PC-9 (cell line): ENCODE measurements at regions not wholly inside any gene's neighbourhood (a gene's known extent, or its start where the extent isn't known, plus 50 kb on each side); places are given as distances from the start of the nearest gene placed in this dataset.

Experiments
- BruUV-seq: library from RNA; stranded (reverse); fragments of 400-500 nt; replicated peaks from 2 replicates; lab custom pipeline; 2021; lab: Mats Ljungman, UMichigan
- CTCF ChIA-PET: fragments of 300-600 bp; sonication (Branson Sonifier 250); formaldehyde crosslinking; loops from one replicate; lab custom pipeline; 2022; ENCODE audit warnings: antibody characterized with exemption; lab: Charles Lee
- POLR2A ChIA-PET: fragments of 300-600 bp; sonication (Branson Sonifier 250); formaldehyde crosslinking; loops from one replicate; lab custom pipeline; 2022; ENCODE audit warnings: antibody characterized with exemption; ENCODE audit not compliant: unreplicated experiment; lab: Charles Lee
- DNase-seq, 2 experiments: peaks; one replicate each; pipeline versions ENCODE4 v3.0.0 to v3.0.0-alpha.2; 2015 to 2022; ENCODE audit warnings: mixed read lengths in 1 of 2
- H2AFZ ChIP-seq: fragments of 200-600 bp; sonication (generic); 2 replicates; pipeline ENCODE4 v1.8.1; 2017; ENCODE audit warnings: antibody characterized with exemption
- H3F3A ChIP-seq: fragments of 200-600 bp; sonication (generic); 2 replicates; pipeline ENCODE4 v1.8.1; 2017; ENCODE audit warnings: antibody characterized with exemption, mild to moderate bottlenecking, low read depth; ENCODE audit not compliant: insufficient read depth
- H3K27ac ChIP-seq: fragments of 200-600 bp; sonication (generic); 2 replicates; pipeline ENCODE4 v1.6.1; 2016; ENCODE audit warnings: mixed run types
- H3K27me3 ChIP-seq: fragments of 200-600 bp; sonication (generic); 2 replicates; pipeline ENCODE4 v1.6.1; 2016; ENCODE audit warnings: low read depth, mixed run types; ENCODE audit not compliant: insufficient read depth
- H3K36me3 ChIP-seq: fragments of 200-600 bp; sonication (generic); 2 replicates; pipeline ENCODE4 v1.6.1; 2016; ENCODE audit warnings: low read depth, mixed run types
- H3K4me1 ChIP-seq: fragments of 200-600 bp; sonication (generic); replicated peaks from 2 replicates; pipeline ENCODE4 v1.6.1; 2016; ENCODE audit warnings: mixed run types; ENCODE audit not compliant: insufficient read depth
- H3K4me2 ChIP-seq: fragments of 200-600 bp; sonication (generic); 2 replicates; pipeline ENCODE4 v1.6.1; 2017; ENCODE audit warnings: mixed run types
- H3K4me3 ChIP-seq: fragments of 200-600 bp; sonication (generic); 2 replicates; pipeline ENCODE4 v1.6.1; 2016; ENCODE audit warnings: mixed run types
- H3K79me2 ChIP-seq: fragments of 200-600 bp; sonication (generic); 2 replicates; pipeline ENCODE4 v1.6.1; 2017; ENCODE audit warnings: low read depth, mixed run types
- H3K9me2 ChIP-seq: fragments of 200-600 bp; sonication (generic); 2 replicates; pipeline ENCODE4 v1.8.1; 2017; ENCODE audit warnings: mild to moderate bottlenecking; ENCODE audit not compliant: insufficient read depth
- H3K9me3 ChIP-seq: fragments of 200-600 bp; sonication (generic); 2 replicates; pipeline ENCODE4 v1.8.1; 2016; ENCODE audit warnings: low read depth; ENCODE audit not compliant: insufficient read depth
- H4K20me1 ChIP-seq: fragments of 200-600 bp; sonication (generic); 2 replicates; pipeline ENCODE4 v1.8.1; 2017; ENCODE audit not compliant: insufficient read depth
- CTCF ChIP-seq: fragments of 200-600 bp; sonication (generic); conservative IDR thresholded peaks from 2 replicates; pipeline ENCODE4 v1.6.1; 2017; ENCODE audit warnings: mixed run types, antibody characterized with exemption, mild to moderate bottlenecking, moderate library complexity
- EZH2 ChIP-seq: fragments of 200-600 bp; sonication (generic); IDR thresholded peaks from 2 replicates; pipeline ENCODE4 v1.8.0; 2017; ENCODE audit warnings: antibody characterized with exemption, low read depth
- intact Hi-C: fragments of 100-400 bp; cut with micrococcal nuclease; formaldehyde crosslinking; loops from one replicate; pipeline ENCODE4 v1.10.0; 2022; ENCODE audit not compliant: unreplicated experiment

- Histone ChIP-seq H3K4me2 (no peak overlapping the region), H3K27ac (no peak overlapping the region), H3K9me2 (no peaks in the 10 kb centered on the region), H3K79me2 (no peaks in the 10 kb centered on the region), H2AFZ (no peak overlapping the region), H3F3A (no peaks in the 10 kb centered on the region), H3K27me3 (peaks cover 22% of the 10 kb centered on the region), H3K4me1 (no peaks in the 10 kb centered on the region), H3K9me3 (no peaks in the 10 kb centered on the region), H4K20me1 (no peaks in the 10 kb centered on the region), H3K4me3 (no peak overlapping the region), H3K36me3 (no peaks in the 10 kb centered on the region)
- BruUV-seq = no TSS peak
- ChIA-PET CTCF (no interaction called here), POLR2A (interaction anchor here (0.7 kb wide), 1 partner anchor 61 kb away, joined by 4 read pairs; no protein-coding TSS in a partner anchor)
- intact Hi-C loops = no loop called here
- no peak for TF ChIP-seq CTCF
- TF ChIP-seq EZH2 = no peak
- DNase-seq = no peak
These were observed 55.6 kb upstream of the GRK3 start for GRCh38 chr22:25508761-25509321.

- no peaks in the 10 kb centered on the region for H3F3A ChIP-seq
- intact Hi-C loops = no loop called here
- no TSS peak for BruUV-seq
- H3K27ac ChIP-seq = no peak overlapping the region
- H3K27me3 ChIP-seq = peaks cover 26% of the 10 kb centered on the region
- H2AFZ ChIP-seq = no peak overlapping the region
- ChIA-PET CTCF (no interaction called here), POLR2A (interaction anchor here (0.7 kb wide), 1 partner anchor 62 kb away, joined by 4 read pairs; no protein-coding TSS in a partner anchor)
- H3K4me3 ChIP-seq = no peak overlapping the region
- no peak for DNase-seq
- no peaks in the 10 kb centered on the region for H3K9me2 ChIP-seq
- H3K4me2 ChIP-seq = no peak overlapping the region
- no peaks in the 10 kb centered on the region for H3K4me1 ChIP-seq
- H3K79me2 ChIP-seq = no peaks in the 10 kb centered on the region
- no peak for TF ChIP-seq CTCF
- TF ChIP-seq EZH2 = no peak
- no peaks in the 10 kb centered on the region for H4K20me1 ChIP-seq
- no peaks in the 10 kb centered on the region for H3K36me3 ChIP-seq
- no peaks in the 10 kb centered on the region for H3K9me3 ChIP-seq
These were observed 55.1 kb upstream of the GRK3 start for GRCh38 chr22:25509374-25509791.

- BruUV-seq = no TSS peak
- intact Hi-C loops = no loop called here
- H3K36me3 ChIP-seq = no peaks in the 10 kb centered on the region
These were observed 53.6 kb upstream of the GRK3 start for GRCh38 chr22:25510876-25511275.

More at GRCh38 chr22:25510876-25511275, 53.6 kb upstream of the GRK3 start:
- Histone ChIP-seq H3F3A (no peaks in the 10 kb centered on the region), H3K9me3 (no peaks in the 10 kb centered on the region), H3K79me2 (no peaks in the 10 kb centered on the region), H2AFZ (no peak overlapping the region), H3K4me1 (no peaks in the 10 kb centered on the region), H3K4me3 (no peak overlapping the region), H3K27ac (no peak overlapping the region), H3K9me2 (no peaks in the 10 kb centered on the region), H3K4me2 (no peak overlapping the region), H4K20me1 (no peaks in the 10 kb centered on the region), H3K27me3 (peaks cover 40% of the 10 kb centered on the region)
- ChIA-PET POLR2A (no interaction called here), CTCF (no interaction called here)
- no peak for DNase-seq
- TF ChIP-seq CTCF (no peak), EZH2 (no peak)
